ENCODE measurements at regions not wholly inside any gene's neighbourhood (a gene's known extent, or its start where the extent isn't known, plus 50 kb on each side); places are given as distances from the start of the nearest gene placed in this dataset.
"Not testable (repeated sequence)": the region's sequence is repeated elsewhere in the genome, so short reads cannot be mapped to it uniquely, and the experiment has no call there.

- no peak for DNase-seq (ENCODE audit: low spot score)
Observed at GRCh38 chr4:27964095-27964494, 1103.5 kb downstream of the STIM2 start.

GRCh38 chr4:27966664-27967063 lies 1106.0 kb downstream of the STIM2 start:
- no peak for DNase-seq (ENCODE audit: low spot score)

DNA sequence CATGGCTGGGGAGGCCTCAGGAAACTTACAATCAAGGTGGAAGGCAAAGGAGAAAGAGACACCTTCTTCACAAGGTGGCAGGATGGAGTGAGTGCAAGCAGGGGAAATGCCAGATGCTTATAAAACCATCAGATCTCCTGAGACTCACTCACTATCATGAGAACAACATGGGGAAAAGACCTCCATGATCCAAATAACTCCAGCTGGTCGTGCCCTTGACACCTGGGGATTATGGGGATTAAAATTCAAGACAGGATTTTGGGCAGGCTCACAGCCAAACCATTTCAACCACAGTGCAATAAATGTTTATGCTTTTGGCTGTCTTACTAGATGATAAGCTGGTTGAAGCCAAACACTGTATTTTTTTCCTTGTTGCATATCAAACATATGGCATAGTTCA lies 1112.4 kb downstream of the STIM2 start:
- no peak for DNase-seq (ENCODE audit: low spot score)

GRCh38 chr4:27973700-27974099 lies 1113.1 kb downstream of the STIM2 start:
- no peak for DNase-seq (ENCODE audit: low spot score)

DNA sequence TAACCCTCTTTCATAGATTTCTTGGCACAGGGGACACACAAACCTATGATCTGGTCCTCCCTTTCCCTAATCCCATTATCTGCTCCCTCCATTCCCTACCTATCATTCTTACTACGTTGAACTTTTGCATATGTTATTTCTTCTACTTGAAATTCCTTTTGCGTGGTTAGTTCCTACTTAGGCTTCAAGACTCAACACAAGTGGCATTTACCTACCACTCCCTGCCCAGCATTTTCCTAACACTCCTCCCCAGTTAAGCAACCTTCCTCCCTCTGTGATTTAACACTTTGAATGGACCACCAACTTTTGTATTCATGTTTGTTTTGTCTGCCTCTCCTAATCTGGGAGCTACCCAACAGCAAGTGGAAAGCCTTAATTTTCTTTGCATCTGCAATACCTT lies 1113.7 kb downstream of the STIM2 start:
- no peak for DNase-seq (ENCODE audit: low spot score)

- not testable (repeated sequence) for DNase-seq (ENCODE audit: low spot score)
Observed at GRCh38 chr4:27974881-27975280, 1114.2 kb downstream of the STIM2 start.

- DNase-seq (ENCODE audit: low spot score), result not testable (repeated sequence)
Observed at GRCh38 chr4:27978427-27979109, 1117.9 kb downstream of the STIM2 start.

DNA sequence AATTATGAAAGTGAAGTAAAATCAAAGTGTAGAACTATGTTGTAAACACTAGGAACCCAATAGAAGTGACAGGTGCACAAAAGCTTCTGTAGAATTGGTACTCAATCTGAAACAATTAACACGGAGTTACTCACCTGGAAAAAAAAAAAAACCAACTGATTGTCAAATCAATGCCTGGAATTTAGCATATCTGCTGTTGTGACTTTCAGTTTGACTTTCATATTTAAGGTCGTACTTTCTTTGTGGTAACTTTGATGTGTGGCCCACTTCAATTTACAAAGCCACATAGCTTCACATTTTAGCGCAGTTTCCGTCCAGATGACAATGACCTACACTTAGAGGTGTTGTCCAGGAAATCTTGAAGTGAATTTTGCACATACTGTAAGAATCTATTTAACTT lies 1124.9 kb downstream of the STIM2 start:
- no peak for DNase-seq (ENCODE audit: low spot score)

GRCh38 chr4:27986476-27986875 lies 1125.8 kb downstream of the STIM2 start:
- no peak for DNase-seq (ENCODE audit: low spot score)

DNA sequence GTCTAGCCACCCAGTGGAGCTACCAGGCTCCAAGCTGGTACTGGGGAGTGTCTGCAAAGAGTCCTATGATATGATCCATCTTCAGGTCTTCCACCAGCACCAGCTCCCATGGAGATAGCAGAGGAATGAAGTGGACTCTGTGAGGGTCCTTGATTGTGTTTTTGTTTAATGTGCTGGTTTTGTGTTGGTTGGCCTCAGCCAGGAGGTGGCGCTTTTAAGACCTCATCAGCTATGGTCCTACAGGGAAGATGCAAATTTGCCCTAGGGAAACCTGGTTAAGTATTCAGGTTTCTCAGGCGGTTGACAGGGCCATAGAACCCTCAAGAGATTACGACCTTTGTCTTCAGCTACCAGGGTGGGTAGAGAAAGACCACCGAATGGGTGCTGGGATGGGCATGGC lies 1141.1 kb downstream of the STIM2 start:
- no peak for DNase-seq (ENCODE audit: low spot score)

- no peak for DNase-seq (ENCODE audit: low spot score)
Observed at GRCh38 chr4:28004520-28004919, 1143.9 kb downstream of the STIM2 start.

- DNase-seq (ENCODE audit: low spot score), result no peak
Observed at GRCh38 chr4:28006021-28006420, 1145.4 kb downstream of the STIM2 start.

DNA sequence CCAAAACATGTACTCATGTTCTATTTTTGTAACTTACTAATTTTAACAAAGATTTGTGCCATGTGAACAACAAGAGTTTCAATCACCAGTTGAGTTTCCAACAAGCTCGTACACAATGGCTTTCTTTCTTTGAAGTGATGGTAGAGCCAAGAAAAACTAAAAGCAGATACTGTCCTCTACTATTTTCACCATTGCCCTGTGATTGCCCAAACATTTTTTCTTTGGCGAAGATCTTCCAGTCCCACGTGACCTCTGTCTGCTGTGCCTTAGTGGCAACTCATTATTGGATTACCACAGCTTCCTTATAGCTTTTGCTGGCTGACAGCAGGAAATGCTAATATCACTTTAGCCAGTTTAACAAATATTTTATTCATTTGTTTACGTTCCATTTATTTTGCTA lies 1147.1 kb downstream of the STIM2 start:
- no peak for DNase-seq (ENCODE audit: low spot score)

GRCh38 chr4:28009541-28009940 lies 1148.9 kb downstream of the STIM2 start:
- DNase-seq (ENCODE audit: low spot score), result no peak

DNA sequence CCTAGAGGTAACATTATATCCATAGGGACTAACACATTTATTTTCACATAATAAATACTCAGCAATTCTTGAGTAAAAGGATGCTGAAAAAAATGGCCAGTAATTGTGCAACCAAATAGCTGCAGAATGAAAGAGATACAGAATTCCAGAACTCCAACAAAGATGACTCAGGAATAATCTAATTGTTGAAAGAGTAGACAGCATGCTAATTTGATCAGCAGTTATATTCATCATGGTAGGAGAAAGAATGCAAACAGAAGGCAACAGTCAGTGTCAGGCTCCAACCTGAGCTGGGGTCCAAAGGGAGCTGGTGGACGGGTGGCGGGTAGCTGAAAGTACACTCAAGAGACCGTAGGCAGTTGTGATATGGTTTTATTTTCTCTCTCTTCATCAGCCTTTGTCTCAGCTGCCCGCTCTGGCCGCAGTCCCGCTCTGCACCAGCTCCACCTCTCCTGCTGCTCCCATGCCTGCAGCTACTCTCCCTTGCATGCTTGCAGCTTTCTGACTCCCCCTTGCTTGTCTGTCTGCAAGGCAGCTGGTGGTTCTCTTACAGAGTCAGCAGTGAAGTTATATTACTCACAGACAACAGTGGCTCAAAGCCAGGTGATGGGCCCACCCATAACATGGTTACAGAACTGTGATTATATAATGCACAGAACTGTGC lies 1150.1 kb downstream of the STIM2 start:
- DNase-seq (ENCODE audit: low spot score), result no peak

GRCh38 chr4:28014469-28014868 lies 1153.8 kb downstream of the STIM2 start:
- no peak for DNase-seq (ENCODE audit: low spot score)

DNA sequence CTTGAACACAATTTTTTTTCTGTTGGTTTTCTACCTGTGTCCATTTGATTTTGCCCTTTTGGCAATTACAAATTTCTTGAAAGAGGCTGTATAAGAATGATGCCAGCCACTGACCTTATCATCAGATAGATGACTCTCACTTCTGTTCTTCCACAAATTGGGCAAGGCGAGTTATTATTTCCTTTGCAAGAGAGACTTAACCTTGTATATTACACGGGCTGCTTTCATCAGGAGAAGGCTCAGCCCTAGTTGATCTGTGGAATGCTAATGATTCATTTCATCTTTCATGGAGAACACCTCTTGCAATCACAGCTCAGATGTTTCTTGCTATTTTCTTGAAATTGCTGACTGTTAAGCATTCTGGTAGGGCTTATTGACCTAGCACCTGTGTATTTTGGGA lies 1155.4 kb downstream of the STIM2 start:
- DNase-seq (ENCODE audit: low spot score), result no peak

- not testable (repeated sequence) for DNase-seq (ENCODE audit: low spot score)
Observed at GRCh38 chr4:28038253-28038652, 1177.6 kb downstream of the STIM2 start.

- no peak for DNase-seq (ENCODE audit: low spot score)
Observed at GRCh38 chr4:28062562-28062961, 1201.9 kb downstream of the STIM2 start.

- DNase-seq (ENCODE audit: low spot score), result no peak
Observed at GRCh38 chr4:28073860-28074555, 1213.4 kb downstream of the STIM2 start.

GRCh38 chr4:28075401-28075956 lies 1214.8 kb downstream of the STIM2 start:
- no peak for DNase-seq (ENCODE audit: low spot score)

- DNase-seq (ENCODE audit: low spot score), result not testable (repeated sequence)
Observed at GRCh38 chr4:28077203-28077602, 1216.6 kb downstream of the STIM2 start.

Measured in kidney capillary endothelial cell (primary cell).